ENCODE measurements at regions not wholly inside any gene's neighbourhood (a gene's known extent, or its start where the extent isn't known, plus 50 kb on each side); places are given as distances from the start of the nearest gene placed in this dataset.
"Not testable (repeated sequence)": the region's sequence is repeated elsewhere in the genome, so short reads cannot be mapped to it uniquely, and the experiment has no call there.

DNA sequence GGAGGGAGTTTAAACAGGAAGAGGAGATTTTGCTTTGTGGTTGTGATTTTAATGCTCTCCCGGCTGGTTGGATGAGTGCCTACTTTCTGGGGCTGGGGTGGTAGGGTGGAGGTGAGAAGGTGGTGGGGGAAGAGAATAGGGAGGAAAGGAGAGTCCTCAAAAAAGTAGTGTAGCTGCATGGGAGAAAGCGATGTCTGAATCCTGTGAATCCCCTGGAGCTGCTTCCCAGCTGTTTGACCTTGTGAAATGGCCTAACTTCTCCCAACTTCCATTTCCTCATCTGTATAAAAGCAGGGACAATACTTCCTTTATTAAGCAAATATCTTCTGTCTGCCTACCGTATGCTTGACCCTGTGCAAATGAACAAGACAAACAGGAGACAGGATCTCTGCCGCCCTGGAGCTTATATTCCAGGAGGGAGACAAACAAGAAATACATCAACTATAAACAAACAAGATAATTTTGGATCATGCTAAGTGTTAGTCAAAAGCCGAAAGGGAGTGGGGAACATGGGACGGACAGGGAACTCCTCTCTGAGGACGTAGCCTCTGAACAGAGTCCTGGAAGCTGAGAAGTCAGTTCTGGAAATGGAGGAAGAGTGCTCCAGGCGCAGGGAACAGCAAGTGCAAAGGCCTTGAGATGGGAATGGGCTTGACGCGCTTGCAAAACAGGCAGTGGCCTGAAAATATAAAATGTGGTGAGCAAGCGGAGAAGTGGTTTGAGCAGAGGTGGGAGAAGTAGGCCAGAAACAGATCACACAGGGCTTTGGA lies 103.5 kb downstream of the SPRY4 start:
- DNase-seq = no peak

DNA sequence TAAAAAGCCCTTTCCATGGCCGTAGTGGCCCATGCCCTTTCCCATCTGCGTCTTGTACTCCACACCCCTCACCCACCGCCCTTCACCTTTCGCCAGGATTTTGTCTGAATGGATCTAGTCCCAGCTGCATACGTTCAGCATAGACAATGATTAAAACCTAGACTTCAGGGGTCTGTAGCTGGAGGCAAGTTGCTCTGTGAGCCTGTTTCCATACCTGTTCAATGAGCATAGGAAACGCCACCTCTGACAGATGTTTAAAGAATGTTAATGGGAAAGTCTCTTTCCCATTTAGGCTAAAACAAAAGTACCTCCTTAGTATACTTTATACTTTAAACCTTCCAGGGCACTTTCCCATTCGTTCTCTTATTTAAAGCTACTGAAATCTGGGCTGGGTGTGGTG lies 105.7 kb downstream of the SPRY4 start:
- DNase-seq = no peak

- no peak for DNase-seq
These were observed 107.9 kb downstream of the SPRY4 start for GRCh38 chr5:142216931-142217330.

GRCh38 chr5:142215915-142216681 lies 107.5 kb downstream of the NDFIP1 start:
- no peak for DNase-seq

DNA sequence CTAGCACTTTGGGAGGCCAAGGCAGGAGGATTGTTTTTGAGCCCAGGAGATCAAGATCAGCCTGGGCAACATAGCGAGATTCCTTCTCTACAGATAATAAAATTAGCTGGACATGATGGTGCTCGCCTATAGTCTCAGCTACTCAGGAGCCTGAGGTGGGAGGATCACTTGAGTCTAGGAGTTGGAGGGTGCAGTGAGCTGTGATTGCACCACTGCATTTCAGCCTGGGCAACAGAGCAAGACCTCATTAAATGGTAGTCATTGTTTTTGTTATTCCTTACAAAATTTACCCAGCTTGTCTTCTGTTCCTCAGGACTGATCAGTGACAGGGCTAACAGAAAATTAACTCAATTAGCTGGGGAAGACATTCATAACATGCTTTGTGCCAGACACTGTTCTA lies 104.5 kb downstream of the NDFIP1 start:
- DNase-seq = no peak

DNA sequence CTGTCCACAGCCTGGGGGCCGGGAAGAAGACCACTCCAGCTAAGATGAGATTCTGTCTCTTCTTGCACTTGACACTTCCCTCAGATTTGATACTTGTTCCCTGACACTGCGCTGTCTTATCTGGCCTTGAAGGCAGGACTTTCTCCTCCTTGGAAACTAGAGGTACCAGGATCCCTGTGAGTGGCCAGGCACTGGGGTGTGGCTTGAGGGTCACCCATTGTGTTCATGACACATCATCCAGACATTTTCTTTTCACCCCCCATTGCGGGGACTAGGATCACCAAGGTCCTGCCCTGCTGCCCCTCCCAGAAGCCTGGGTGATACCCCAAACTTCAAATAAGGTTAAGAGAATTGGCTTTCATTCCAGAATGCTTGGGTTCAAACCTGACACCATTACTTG lies 103.3 kb downstream of the NDFIP1 start:
- no peak for DNase-seq

- no peak for DNase-seq
These were observed 102.4 kb downstream of the NDFIP1 start for GRCh38 chr5:142210864-142211412.

DNA sequence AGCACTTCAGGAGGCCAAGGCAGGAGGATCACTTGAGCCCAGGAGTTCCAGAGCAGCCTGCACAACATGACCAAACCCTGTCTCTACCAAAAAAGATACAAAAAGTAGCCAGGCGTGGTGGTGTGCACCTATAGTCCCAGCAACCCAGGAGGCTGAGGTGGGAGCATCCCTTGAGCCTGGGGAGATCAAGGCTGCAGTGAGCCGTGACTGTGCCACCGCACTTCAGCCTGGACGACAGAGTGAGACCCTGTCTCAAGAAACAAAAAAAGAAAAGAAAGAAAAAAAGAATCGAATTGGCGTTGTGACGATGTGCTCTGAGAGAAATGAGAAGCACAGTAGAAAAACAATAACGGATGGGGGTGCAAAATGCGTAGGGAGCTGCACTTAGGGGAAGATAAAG lies 101.4 kb downstream of the NDFIP1 start:
- DNase-seq = no peak

- DNase-seq = no peak
These were observed 100.3 kb downstream of the NDFIP1 start for GRCh38 chr5:142208777-142209312.

GRCh38 chr5:142208244-142208643 lies 99.7 kb downstream of the NDFIP1 start:
- not testable (repeated sequence) for DNase-seq

DNA sequence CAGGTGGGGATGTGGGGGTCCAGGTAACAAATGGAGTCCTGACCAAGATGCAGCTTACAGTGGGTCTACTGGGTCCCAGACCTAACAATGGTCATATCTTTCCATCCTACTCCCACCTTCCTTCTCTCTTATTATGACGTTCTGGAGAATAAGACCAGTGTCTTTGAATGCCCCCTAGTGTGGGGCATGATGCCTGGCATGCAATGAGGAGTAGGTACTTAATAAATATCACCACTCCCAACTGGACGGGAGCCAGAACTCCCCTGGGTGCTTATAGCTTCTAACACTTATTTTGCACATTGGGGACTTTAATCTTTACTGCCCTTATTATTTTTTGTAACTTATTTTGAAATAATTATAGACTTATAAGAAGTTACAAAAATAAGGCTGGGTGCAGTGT lies 98.2 kb downstream of the NDFIP1 start:
- no peak for DNase-seq

DNA sequence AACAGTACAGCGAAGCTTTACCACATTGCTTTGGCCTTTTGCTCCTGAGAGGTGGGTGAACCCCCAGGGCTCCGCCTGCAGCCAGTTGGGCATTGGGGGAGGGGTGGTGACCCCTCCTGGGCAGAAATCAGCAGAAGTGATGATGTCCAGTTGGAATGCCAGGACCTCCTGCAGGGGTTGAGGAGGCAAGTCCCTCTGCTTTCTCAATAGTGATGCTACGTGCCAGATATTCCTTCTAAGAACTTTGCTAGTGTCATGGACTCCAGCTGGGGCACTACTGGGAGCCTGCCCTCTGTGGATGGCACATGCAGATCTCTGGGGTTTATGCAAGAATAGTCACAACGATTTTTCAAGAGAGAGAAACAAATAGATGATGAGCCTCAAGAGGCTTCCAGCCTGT lies 95.6 kb downstream of the NDFIP1 start:
- DNase-seq = no peak
